IPS-18a (cell line): ENCODE measurements at regions not wholly inside any gene's neighbourhood (a gene's known extent, or its start where the extent isn't known, plus 50 kb on each side); places are given as distances from the start of the nearest gene placed in this dataset.

Experiments used
- H3K27ac ChIP-seq: one replicate; pipeline ENCODE4 v1.5.1; 2013; ENCODE audit warnings: low read length
- H3K27me3 ChIP-seq: one replicate; pipeline ENCODE4 v1.6.1; 2013; ENCODE audit warnings: mild to moderate bottlenecking, low read length; ENCODE audit not compliant: control insufficient read depth, insufficient read depth
- H3K36me3 ChIP-seq: one replicate; pipeline ENCODE4 v1.6.1; 2013; ENCODE audit warnings: low read depth, low read length; ENCODE audit not compliant: control insufficient read depth
- H3K4me1 ChIP-seq: one replicate; pipeline ENCODE4 v1.6.1; 2013; ENCODE audit warnings: low read depth, low read length; ENCODE audit not compliant: control insufficient read depth
- H3K4me3 ChIP-seq: one replicate; pipeline ENCODE4 v1.5.1; 2013; ENCODE audit warnings: low read length
- H3K9ac ChIP-seq: one replicate; pipeline ENCODE4 v1.6.1; 2013; ENCODE audit warnings: mild to moderate bottlenecking, low read length, moderate library complexity
- H3K9me3 ChIP-seq: one replicate; pipeline ENCODE4 v1.6.1; 2013; ENCODE audit warnings: low read depth, low read length; ENCODE audit not compliant: control insufficient read depth

DNA sequence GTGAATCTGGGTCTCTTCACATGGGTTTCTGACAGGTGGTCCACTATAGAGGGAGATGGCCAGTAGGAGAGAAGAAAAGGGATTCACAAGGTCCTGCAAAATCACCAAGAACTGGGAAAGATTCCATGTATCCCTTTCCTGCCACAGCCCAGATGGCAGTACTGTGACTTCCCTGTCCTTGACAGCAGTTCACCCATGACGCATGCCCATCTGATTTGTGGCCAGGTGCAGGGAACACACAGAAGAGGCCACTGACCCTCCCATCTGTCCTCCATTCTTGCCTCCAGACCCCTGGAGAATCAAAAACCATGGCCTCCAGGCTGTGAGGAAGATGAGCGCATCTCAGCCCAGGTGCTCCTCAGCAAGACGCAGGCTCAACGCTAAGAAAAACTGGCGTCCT, 183.1 kb upstream of the RREB1 start:
- Histone ChIP-seq H3K4me3 (no peak overlapping the region), H3K27ac (no peak overlapping the region), H3K27me3 (no peaks in the 10 kb centered on the region), H3K4me1 (no peaks in the 10 kb centered on the region), H3K36me3 (no peaks in the 10 kb centered on the region), H3K9ac (no peak overlapping the region), H3K9me3 (no peaks in the 10 kb centered on the region)

DNA sequence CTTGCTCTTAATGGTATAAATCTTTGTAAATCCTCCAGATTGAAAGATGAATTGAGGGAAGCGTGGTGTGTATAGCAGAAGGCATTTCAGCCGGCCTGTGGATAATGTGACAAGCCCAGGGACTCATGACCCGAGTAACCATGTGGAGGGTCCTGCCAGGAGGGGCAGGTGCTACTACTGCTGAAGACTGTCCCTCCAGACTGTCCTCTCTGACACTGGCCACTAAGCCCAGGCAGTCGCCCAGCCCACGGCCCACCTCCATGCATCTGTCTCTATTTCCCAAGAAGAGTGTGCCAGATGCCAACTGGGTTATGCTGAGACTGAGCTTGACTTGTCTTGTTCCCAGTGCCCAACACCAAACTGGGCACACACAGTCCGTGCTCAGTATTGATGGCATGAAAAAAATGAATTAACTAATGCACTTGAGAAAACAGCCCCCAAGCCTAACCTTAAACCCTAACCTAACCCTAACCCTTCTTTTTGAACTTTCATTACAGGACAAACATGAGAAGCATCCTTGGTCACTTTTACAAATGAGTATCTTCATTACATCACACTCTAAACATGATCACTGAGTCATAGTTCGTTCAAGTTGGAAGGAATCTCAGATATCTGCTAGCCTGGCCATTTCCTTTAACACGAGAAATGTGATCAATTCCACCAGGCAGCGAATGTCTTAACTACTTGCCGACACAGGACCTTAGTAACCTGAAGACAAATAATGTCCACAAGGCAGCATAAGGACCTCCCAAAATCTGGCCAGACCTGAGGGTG, 182.2 kb upstream of the RREB1 start:
- H3K27ac ChIP-seq: no peak overlapping the region
- H3K27me3 ChIP-seq: no peaks in the 10 kb centered on the region
- no peaks in the 10 kb centered on the region for H3K36me3 ChIP-seq
- H3K4me3 ChIP-seq: no peak overlapping the region
- H3K9me3 ChIP-seq: no peaks in the 10 kb centered on the region
- H3K4me1 ChIP-seq: no peaks in the 10 kb centered on the region
- H3K9ac ChIP-seq: no peak overlapping the region

DNA sequence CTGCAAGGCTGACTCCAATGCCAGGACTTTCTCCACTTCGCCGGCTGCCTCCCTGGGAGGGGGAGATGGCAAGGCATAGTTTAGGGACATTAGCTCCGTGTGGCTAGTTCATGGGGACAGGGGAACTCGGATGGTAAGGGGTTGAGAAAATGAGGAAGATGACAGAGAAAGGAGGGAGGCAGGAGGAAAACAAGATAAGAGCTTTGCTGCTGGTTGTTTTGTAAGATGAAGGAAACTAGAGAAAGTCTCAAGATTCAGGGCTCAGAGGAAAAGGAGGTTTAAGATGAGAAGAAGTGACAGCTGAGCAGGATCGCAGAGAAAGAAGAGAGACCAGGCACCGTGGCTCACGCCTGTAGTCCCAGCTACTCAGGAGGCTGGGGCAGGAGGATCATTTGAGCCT, 180.9 kb upstream of the RREB1 start:
- no peak overlapping the region for H3K9ac ChIP-seq
- H3K4me3 ChIP-seq: no peak overlapping the region
- no peaks in the 10 kb centered on the region for H3K27me3 ChIP-seq
- no peaks in the 10 kb centered on the region for H3K9me3 ChIP-seq
- no peaks in the 10 kb centered on the region for H3K4me1 ChIP-seq
- no peak overlapping the region for H3K27ac ChIP-seq
- no peaks in the 10 kb centered on the region for H3K36me3 ChIP-seq

GRCh38 chr6:6927521-6928361, 180.0 kb upstream of the RREB1 start:
- Histone ChIP-seq H3K4me1 (no peaks in the 10 kb centered on the region), H3K9me3 (no peaks in the 10 kb centered on the region), H3K4me3 (no peak overlapping the region), H3K36me3 (no peaks in the 10 kb centered on the region), H3K27ac (no peak overlapping the region), H3K9ac (no peak overlapping the region), H3K27me3 (no peaks in the 10 kb centered on the region)

GRCh38 chr6:6930223-6930880, 177.4 kb upstream of the RREB1 start:
- no peak overlapping the region for H3K9ac ChIP-seq
- H3K9me3 ChIP-seq: no peaks in the 10 kb centered on the region
- no peak overlapping the region for H3K4me3 ChIP-seq
- H3K27ac ChIP-seq: no peak overlapping the region
- H3K4me1 ChIP-seq: no peaks in the 10 kb centered on the region
- H3K27me3 ChIP-seq: no peaks in the 10 kb centered on the region
- no peaks in the 10 kb centered on the region for H3K36me3 ChIP-seq

GRCh38 chr6:6931071-6932025, 176.4 kb upstream of the RREB1 start:
- H3K9me3 ChIP-seq: no peaks in the 10 kb centered on the region
- H3K4me3 ChIP-seq: no peak overlapping the region
- no peak overlapping the region for H3K9ac ChIP-seq
- no peaks in the 10 kb centered on the region for H3K27me3 ChIP-seq
- H3K27ac ChIP-seq: no peak overlapping the region
- H3K4me1 ChIP-seq: no peaks in the 10 kb centered on the region
- no peaks in the 10 kb centered on the region for H3K36me3 ChIP-seq

DNA sequence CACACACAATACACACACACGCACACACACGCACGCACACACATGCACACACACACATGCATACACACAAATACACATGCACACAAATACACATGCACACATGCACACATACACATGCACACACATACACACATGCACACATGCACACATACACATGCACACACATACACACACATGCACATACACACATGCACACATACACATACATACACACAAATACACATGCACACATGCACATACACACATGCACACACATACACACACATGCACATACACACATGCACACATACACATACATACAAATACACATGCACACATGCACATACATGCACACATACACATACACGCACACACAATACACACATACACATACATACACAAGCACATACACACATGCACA, 175.4 kb upstream of the RREB1 start:
- Histone ChIP-seq H3K36me3 (no peaks in the 10 kb centered on the region), H3K27ac (no peak overlapping the region), H3K9me3 (no peaks in the 10 kb centered on the region), H3K27me3 (no peaks in the 10 kb centered on the region), H3K4me1 (no peaks in the 10 kb centered on the region), H3K9ac (no peak overlapping the region), H3K4me3 (no peak overlapping the region)

DNA sequence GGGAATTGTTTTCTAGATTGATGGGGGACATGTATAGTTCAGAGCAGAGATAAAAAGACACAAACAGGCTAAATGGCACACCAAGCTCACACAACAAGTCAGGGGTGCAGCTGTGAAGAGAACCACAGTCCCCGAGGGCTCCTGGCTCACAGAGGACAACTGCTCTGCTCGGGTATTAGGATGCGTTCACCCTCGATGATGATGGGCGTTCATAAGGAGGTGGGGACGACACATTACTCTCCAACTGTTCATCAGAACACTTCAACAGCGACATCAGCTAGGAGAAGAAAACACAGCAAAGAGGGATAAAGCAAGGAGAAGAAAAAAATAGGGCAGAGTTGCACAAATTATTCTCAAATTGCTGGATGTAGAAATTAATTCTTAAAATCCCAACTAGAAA, 174.8 kb upstream of the RREB1 start:
- Histone ChIP-seq H3K9me3 (no peaks in the 10 kb centered on the region), H3K27ac (no peak overlapping the region), H3K9ac (no peak overlapping the region), H3K4me1 (no peaks in the 10 kb centered on the region), H3K36me3 (no peaks in the 10 kb centered on the region), H3K4me3 (no peak overlapping the region), H3K27me3 (no peaks in the 10 kb centered on the region)

- H3K9me3 ChIP-seq: no peaks in the 10 kb centered on the region
- no peaks in the 10 kb centered on the region for H3K4me1 ChIP-seq
- H3K36me3 ChIP-seq: no peaks in the 10 kb centered on the region
- no peak overlapping the region for H3K4me3 ChIP-seq
- no peak overlapping the region for H3K27ac ChIP-seq
- H3K9ac ChIP-seq: no peak overlapping the region
- H3K27me3 ChIP-seq: no peaks in the 10 kb centered on the region
Measured at GRCh38 chr6:6940031-6941025, 167.4 kb upstream of the RREB1 start.

DNA sequence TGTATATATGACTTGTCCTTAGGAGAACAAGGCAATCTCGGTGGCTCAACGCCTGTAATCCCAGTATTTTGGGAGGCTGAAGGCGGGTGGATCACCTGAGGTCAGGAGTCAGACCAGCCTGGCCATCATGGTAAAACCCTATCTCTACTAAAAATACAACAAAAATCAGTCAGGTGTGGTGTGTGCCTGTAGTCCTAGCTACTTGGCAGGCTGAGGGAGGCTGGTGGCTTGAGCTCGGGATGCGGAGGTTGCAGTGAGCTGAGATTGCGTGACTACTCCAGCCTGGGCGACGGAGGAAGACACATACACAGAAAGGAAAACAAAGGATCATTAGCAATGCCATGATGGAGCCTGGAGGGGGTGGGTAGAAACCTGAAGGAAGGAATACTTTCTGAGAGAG, 166.6 kb upstream of the RREB1 start:
- no peak overlapping the region for H3K4me3 ChIP-seq
- H3K36me3 ChIP-seq: no peaks in the 10 kb centered on the region
- no peak overlapping the region for H3K9ac ChIP-seq
- no peaks in the 10 kb centered on the region for H3K9me3 ChIP-seq
- H3K4me1 ChIP-seq: peaks cover 1% of the 10 kb centered on the region
- no peak overlapping the region for H3K27ac ChIP-seq
- H3K27me3 ChIP-seq: no peaks in the 10 kb centered on the region
